ENCODE measurements at regions not wholly inside any gene's neighbourhood (a gene's known extent, or its start where the extent isn't known, plus 50 kb on each side); places are given as distances from the start of the nearest gene placed in this dataset.

DNA sequence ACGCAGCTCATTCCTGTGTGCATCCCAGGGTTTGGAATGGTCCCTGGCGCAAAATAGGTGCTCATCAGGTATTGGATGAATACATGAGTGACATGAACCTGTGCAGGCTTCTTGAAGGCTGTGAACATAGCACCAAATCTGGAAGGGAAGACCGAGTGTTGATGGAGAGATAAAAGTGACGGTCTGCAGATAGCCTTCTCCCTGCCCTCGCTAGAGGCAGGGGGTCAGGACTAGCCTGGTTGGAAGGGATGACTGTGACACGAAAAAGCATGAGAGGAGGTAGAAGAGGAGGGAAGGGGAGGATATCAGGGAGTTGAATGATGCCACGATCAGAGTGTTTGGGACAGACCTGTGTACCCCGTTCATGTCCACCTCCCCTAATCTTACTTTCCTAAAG, 267.1 kb downstream of the XXYLT1 start:
- no peaks in the 10 kb centered on the region for H3K9me3 ChIP-seq (ENCODE audit: low read length)
- ATAC-seq (no peak), FAIRE-seq (no peak), DNase-seq (ENCODE audit: low spot score) (no peak)
- ChIA-PET POLR2A (no interaction called here), CTCF (ENCODE audit: low intra/inter-chr PET ratio, low total read pairs) (no interaction called here)
- no peak overlapping the region for H3K9ac ChIP-seq (ENCODE audit: insufficient read depth, low read depth, low read length)
- peaks cover 20% of the 10 kb centered on the region for H3K4me1 ChIP-seq (ENCODE audit: insufficient read depth, low read length)
- intact Hi-C loops (cut with micrococcal nuclease; ENCODE audit: unreplicated experiment): loop anchor here (10.0 kb wide), 1 partner anchor 61 kb away; no protein-coding TSS in a partner anchor
- no peaks in the 10 kb centered on the region for H3K36me3 ChIP-seq (replicated peaks in 1 of 2; ENCODE audit: control insufficient read depth in 1 of 2, insufficient read depth in 2 of 2, low read length in 2 of 2)
- no peak for TF ChIP-seq EEA1 (CRISPR knock-in tag; IDR thresholded peaks at IDR 0.05; ENCODE audit: borderline replicate concordance)
- TF ChIP-seq ZNF253 (CRISPR knock-in tag; IDR thresholded peaks at IDR 0.05; ENCODE audit: borderline replicate concordance): no peak
- TF ChIP-seq SRSF1 (optimal IDR thresholded peaks at IDR 0.05; ENCODE audit: low read depth, low read length): no peak
- no peak for TF ChIP-seq NR2F1 (CRISPR knock-in tag; IDR thresholded peaks at IDR 0.05)
- TF ChIP-seq CEBPG (CRISPR knock-in tag; IDR thresholded peaks at IDR 0.05): no peak
- no peak for TF ChIP-seq MBD4 (IDR thresholded peaks at IDR 0.05; ENCODE audit: borderline replicate concordance, low read length)
- TF ChIP-seq, protein P1, sequence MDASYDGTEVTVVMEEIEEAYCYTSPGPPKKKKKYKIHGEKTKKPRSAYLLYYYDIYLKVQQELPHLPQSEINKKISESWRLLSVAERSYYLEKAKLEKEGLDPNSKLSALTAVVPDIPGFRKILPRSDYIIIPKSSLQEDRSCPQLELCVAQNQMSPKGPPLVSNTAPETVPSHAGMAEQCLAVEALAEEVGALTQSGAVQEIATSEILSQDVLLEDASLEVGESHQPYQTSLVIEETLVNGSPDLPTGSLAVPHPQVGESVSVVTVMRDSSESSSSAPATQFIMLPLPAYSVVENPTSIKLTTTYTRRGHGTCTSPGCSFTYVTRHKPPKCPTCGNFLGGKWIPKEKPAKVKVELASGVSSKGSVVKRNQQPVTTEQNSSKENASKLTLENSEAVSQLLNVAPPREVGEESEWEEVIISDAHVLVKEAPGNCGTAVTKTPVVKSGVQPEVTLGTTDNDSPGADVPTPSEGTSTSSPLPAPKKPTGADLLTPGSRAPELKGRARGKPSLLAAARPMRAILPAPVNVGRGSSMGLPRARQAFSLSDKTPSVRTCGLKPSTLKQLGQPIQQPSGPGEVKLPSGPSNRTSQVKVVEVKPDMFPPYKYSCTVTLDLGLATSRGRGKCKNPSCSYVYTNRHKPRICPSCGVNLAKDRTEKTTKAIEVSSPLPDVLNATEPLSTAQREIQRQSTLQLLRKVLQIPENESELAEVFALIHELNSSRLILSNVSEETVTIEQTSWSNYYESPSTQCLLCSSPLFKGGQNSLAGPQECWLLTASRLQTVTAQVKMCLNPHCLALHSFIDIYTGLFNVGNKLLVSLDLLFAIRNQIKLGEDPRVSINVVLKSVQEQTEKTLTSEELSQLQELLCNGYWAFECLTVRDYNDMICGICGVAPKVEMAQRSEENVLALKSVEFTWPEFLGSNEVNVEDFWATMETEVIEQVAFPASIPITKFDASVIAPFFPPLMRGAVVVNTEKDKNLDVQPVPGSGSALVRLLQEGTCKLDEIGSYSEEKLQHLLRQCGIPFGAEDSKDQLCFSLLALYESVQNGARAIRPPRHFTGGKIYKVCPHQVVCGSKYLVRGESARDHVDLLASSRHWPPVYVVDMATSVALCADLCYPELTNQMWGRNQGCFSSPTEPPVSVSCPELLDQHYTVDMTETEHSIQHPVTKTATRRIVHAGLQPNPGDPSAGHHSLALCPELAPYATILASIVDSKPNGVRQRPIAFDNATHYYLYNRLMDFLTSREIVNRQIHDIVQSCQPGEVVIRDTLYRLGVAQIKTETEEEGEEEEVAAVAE (CRISPR knock-in tag; IDR thresholded peaks at IDR 0.05; ENCODE audit: borderline replicate concordance): no peak
- TF ChIP-seq YY1 (IDR thresholded peaks at IDR 0.05; ENCODE audit: insufficient read depth, insufficient replicate concordance, low read depth, low read length): no peak
- no peak for TF ChIP-seq ZNF543 (CRISPR knock-in tag; IDR thresholded peaks at IDR 0.05)
- no peak for TF ChIP-seq ZNF773 (CRISPR knock-in tag; IDR thresholded peaks at IDR 0.05; ENCODE audit: borderline replicate concordance)
- no peak for TF ChIP-seq PRPF4 (IDR thresholded peaks at IDR 0.05; ENCODE audit: low read depth, low read length, poor library complexity, severe bottlenecking)
- TF ChIP-seq, protein P2, sequence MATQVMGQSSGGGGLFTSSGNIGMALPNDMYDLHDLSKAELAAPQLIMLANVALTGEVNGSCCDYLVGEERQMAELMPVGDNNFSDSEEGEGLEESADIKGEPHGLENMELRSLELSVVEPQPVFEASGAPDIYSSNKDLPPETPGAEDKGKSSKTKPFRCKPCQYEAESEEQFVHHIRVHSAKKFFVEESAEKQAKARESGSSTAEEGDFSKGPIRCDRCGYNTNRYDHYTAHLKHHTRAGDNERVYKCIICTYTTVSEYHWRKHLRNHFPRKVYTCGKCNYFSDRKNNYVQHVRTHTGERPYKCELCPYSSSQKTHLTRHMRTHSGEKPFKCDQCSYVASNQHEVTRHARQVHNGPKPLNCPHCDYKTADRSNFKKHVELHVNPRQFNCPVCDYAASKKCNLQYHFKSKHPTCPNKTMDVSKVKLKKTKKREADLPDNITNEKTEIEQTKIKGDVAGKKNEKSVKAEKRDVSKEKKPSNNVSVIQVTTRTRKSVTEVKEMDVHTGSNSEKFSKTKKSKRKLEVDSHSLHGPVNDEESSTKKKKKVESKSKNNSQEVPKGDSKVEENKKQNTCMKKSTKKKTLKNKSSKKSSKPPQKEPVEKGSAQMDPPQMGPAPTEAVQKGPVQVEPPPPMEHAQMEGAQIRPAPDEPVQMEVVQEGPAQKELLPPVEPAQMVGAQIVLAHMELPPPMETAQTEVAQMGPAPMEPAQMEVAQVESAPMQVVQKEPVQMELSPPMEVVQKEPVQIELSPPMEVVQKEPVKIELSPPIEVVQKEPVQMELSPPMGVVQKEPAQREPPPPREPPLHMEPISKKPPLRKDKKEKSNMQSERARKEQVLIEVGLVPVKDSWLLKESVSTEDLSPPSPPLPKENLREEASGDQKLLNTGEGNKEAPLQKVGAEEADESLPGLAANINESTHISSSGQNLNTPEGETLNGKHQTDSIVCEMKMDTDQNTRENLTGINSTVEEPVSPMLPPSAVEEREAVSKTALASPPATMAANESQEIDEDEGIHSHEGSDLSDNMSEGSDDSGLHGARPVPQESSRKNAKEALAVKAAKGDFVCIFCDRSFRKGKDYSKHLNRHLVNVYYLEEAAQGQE (IDR thresholded peaks at IDR 0.05; ENCODE audit: borderline replicate concordance in 1 of 2, low read depth in 1 of 2, low read length in 2 of 2): no peak
- no peak for TF ChIP-seq ZNF772 (CRISPR knock-in tag; IDR thresholded peaks at IDR 0.05)
- no peak for TF ChIP-seq ZNF30 (CRISPR knock-in tag; IDR thresholded peaks at IDR 0.05)
- no peak overlapping the region for H3K4me3 ChIP-seq (replicated peaks in 1 of 3; ENCODE audit: insufficient read depth in 1 of 3, low read depth in 2 of 3, low read length in 3 of 3)
- in situ Hi-C loops (cut with HindIII; ENCODE audit: extremely low pct_ligation_motif_present, low pct_unique_long_range_greater_than_20kb): loop anchor here (5.0 to 10.0 kb wide), 2 partner anchors 103 to 251 kb away; no protein-coding TSS in a partner anchor
- no peaks in the 10 kb centered on the region for H3K79me2 ChIP-seq (ENCODE audit: insufficient read depth, low read length)
- H2AFZ ChIP-seq (ENCODE audit: low read length): no peak overlapping the region
- H3K4me2 ChIP-seq (ENCODE audit: low read depth, low read length): no peak overlapping the region
- WGBS (ENCODE audit: low lambda C conversion rate): 27% methylated on average over 8 of the region's 8 CpGs
- H3K27ac ChIP-seq (ENCODE audit: extremely low read length, insufficient read depth, low read length): no peak overlapping the region
- peaks cover 2 to 64% of the 10 kb centered on the region in 2 experiments; a peak in 4 of 5 replicates for H3K27me3 ChIP-seq (ENCODE audit: control insufficient read depth in 1 of 2, insufficient read depth in 2 of 2, low read length in 2 of 2)
- no peaks in the 10 kb centered on the region for H4K20me1 ChIP-seq (ENCODE audit: insufficient read depth, low read length)
- BruUV-seq (replicated peaks): no TSS peak
